Naive B cell (primary cell): ENCODE measurements at regions not wholly inside any gene's neighbourhood (a gene's known extent, or its start where the extent isn't known, plus 50 kb on each side); places are given as distances from the start of the nearest gene placed in this dataset.

Source experiments
- ATAC-seq, 2 donors: fragments of 150-1000 bp; cut with Tn5 transposase; 2 replicates each; pipeline ENCODE4 v1.10.0; 2021; ENCODE audit warnings: low read depth in 2 of 2, mild to moderate bottlenecking in 2 of 2, moderate library complexity in 2 of 2
- DNase-seq: peaks from one replicate; pipeline ENCODE4 v3.0.0; 2022
- H3K27ac Mint-ChIP-seq, 6 donors: one replicate each; pipeline ENCODE4 v1.8.0; 2020 to 2022; ENCODE audit warnings: mild to moderate bottlenecking in 6 of 6, mixed read lengths in 6 of 6, moderate library complexity in 5 of 6, inconsistent platforms in 2 of 6
- H3K27me3 Mint-ChIP-seq, 3 donors: one replicate each; pipeline ENCODE4 v1.8.0; 2021 to 2022; ENCODE audit warnings: mixed read lengths in 3 of 3, mild to moderate bottlenecking in 1 of 3
- H3K36me3 Mint-ChIP-seq, 2 donors: one replicate each; pipeline ENCODE4 v1.8.0; 2020 to 2022; ENCODE audit warnings: mixed read lengths in 2 of 2, inconsistent platforms in 1 of 2, mild to moderate bottlenecking in 1 of 2
- H3K4me1 Mint-ChIP-seq, 3 donors: one replicate each; pipeline ENCODE4 v1.8.0; 2020 to 2022; ENCODE audit warnings: mixed read lengths in 3 of 3, inconsistent platforms in 1 of 3, mild to moderate bottlenecking in 1 of 3, moderate library complexity in 1 of 3
- H3K4me3 Mint-ChIP-seq, 8 donors: one replicate each; pipeline ENCODE4 v1.8.0; 2020 to 2022; ENCODE audit warnings: mild to moderate bottlenecking in 8 of 8, mixed read lengths in 8 of 8, moderate library complexity in 8 of 8, inconsistent platforms in 2 of 8
- H3K9me3 Mint-ChIP-seq, 7 donors: one replicate each; pipeline ENCODE4 v1.8.0; 2020 to 2022; ENCODE audit warnings: mixed read lengths in 7 of 7, mild to moderate bottlenecking in 5 of 7, inconsistent platforms in 2 of 7, moderate library complexity in 1 of 7

DNA sequence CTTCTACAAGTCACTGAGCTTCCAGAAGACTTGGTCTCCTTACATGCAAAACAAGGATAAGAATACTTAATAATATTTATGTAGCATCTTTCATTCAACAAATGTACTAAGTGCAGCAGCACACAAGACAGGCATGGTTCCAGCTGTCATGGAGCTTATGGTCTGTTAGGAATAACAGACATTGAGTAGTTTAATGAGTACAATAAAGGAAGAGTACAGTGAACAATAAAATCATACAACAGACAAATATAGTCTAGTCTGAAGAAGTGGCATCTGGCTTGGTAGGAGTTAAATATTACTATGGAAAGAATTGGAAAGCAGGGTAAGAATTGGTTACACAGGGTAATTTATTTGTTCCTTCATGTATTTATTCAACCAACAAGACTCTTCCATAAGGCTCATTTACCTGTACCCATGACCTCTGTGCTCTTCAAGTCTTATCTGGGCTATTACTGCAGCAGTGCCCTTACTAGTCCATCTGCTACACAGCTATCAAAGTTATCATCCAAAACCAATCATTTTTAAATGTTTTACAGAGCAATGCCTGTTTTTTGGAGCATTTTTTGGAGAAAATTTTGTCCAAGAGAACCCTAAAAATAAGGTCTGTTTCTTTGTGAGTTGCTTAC lies 101.1 kb upstream of the RPL34 start:
- ATAC-seq (no peak), DNase-seq (no peak)
- Mint-ChIP-seq H3K36me3 (no peaks in the 10 kb centered on the region), H3K27me3 (no peaks in the 10 kb centered on the region), H3K4me1 (peaks cover 0 to 4% (median 0%) of the 10 kb centered on the region in 3 donors), H3K4me3 (no peak overlapping the region), H3K9me3 (peaks cover 0 to 2% (median 0%) of the 10 kb centered on the region in 7 donors), H3K27ac (no peak overlapping the region)

DNA sequence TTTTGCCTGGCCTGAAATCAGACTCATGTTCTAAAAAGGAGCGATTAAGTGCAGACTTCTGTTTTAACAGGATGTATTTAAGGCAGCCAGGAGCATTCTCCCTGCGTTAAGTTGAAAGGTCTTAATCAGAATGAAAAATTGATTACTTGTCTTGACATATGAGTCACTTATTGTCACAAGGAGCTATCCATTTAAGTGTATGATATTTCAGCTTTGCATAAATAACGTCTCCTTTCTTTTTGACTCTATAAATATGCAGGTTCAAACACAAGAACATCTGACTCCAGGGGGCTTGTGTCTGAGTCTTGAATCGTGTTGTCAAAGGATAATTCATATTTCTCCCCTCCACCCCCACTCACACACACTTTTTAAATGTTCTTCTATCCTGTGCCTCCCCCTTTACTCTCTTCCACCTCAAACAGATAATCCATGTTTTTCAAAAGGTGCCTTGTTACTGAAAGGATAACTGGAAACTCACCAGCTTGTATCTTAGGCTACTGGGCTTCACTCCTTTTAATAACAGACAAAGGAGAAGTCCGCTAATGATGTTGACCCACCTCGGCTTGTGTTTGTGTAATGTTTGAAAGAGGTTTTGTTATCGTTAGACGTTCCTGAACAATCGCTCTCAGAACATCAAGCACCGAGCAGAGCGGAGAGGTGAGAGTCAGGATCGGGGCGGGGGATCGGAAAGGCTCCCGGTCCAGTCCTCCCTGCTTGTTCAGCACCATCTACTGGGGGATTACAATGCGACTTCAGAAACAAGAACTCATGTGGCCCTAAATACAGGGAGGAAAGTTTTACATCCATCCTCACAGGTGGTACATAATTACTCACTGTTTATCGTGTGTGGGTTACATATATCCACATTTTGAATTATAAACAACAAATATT lies 107.5 kb upstream of the RPL34 start:
- DNase-seq: no peak
- ATAC-seq: no peak
- H3K9me3 Mint-ChIP-seq: peaks cover 0 to 7% (median 2%) of the 10 kb centered on the region in 7 donors
- no peak overlapping the region for H3K27ac Mint-ChIP-seq
- peaks cover 0 to 10% (median 0%) of the 10 kb centered on the region in 3 donors for H3K4me1 Mint-ChIP-seq
- no peaks in the 10 kb centered on the region for H3K36me3 Mint-ChIP-seq
- peak overlapping the region in 4 of 8 donors; percentile 16 to 64 (median 53) for H3K4me3 Mint-ChIP-seq
- peaks cover 0 to 14% (median 0%) of the 10 kb centered on the region in 3 donors for H3K27me3 Mint-ChIP-seq

DNA sequence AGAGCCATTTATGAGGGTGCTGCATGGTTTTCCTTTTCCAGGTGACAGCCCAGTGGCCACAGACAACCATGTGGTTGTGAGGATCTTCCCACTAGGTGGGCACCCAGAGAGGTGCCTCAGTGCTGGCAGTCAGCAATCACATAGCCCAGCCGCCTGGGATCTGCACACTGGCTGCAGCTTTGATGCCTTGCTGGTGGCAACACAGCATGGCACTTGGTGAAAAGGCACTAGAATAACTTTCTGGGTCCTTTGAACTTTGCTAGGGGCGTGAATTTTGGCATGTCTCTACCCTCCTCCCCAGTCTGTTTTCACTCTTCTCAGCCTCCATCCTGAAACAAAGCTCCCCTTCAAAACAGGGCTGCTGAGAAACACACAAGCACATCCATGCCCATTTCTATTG lies 108.8 kb upstream of the RPL34 start:
- Mint-ChIP-seq H3K9me3 (peaks cover 0 to 14% (median 7%) of the 10 kb centered on the region in 7 donors), H3K4me1 (peaks cover 0 to 10% (median 0%) of the 10 kb centered on the region in 3 donors), H3K36me3 (no peaks in the 10 kb centered on the region), H3K4me3 (peak overlapping the region in 1 of 8 donors; percentile 6), H3K27me3 (peaks cover 0 to 14% (median 0%) of the 10 kb centered on the region in 3 donors), H3K27ac (peak overlapping the region in 1 of 6 donors; percentile 66)
- DNase-seq (no peak), ATAC-seq (no peak)

DNA sequence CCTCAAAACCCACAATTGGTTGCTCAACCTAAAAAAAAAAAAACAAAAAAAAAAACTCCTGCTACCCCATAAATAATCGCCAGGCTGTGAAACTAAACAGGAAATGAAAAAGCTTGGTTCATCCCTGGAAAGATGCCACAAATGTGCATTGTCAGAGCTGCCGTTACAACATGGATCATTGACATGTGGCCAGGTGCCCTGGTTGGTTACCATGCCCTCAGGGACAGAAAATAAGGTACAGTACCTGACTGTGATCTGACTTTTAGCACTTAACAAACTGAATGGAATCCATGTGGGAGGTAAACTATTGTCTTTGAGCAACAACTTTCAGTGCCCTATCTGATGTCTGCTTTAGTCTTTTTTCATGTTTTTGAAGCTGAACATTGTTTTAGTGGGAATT lies 118.0 kb upstream of the RPL34 start:
- H3K9me3 Mint-ChIP-seq: peaks cover 2 to 27% (median 12%) of the 10 kb centered on the region in 7 donors
- no peak overlapping the region for H3K27ac Mint-ChIP-seq
- H3K27me3 Mint-ChIP-seq: peaks cover 0 to 5% (median 0%) of the 10 kb centered on the region in 3 donors
- H3K4me1 Mint-ChIP-seq: peaks cover 4 to 11% (median 10%) of the 10 kb centered on the region in 3 donors
- ATAC-seq (no peak), DNase-seq (no peak)
- no peaks in the 10 kb centered on the region for H3K36me3 Mint-ChIP-seq
- no peak overlapping the region for H3K4me3 Mint-ChIP-seq

DNA sequence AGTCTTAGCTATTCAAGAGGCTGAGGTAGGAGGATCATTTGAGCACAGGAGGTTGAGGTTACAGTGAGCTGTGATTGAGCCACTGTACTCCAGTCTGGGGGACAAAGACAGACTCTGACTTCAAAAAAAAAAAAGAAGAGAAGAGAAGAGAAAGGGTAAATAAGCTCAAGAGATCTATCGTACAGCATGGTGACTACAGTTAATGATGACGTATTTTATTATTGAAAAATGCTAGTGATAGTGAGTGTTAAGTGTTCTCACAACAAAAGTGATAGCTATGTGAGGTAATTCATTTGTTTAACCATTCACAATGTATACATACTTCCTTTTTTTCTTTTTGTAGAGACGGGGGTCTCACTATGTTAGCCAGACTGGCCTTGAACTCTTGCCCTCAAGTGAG lies 121.5 kb upstream of the RPL34 start:
- Mint-ChIP-seq H3K9me3 (peaks cover 4 to 49% (median 23%) of the 10 kb centered on the region in 7 donors), H3K27ac (no peak overlapping the region), H3K4me3 (no peak overlapping the region), H3K27me3 (peaks cover 0 to 5% (median 0%) of the 10 kb centered on the region in 3 donors), H3K4me1 (peaks cover 4 to 13% (median 11%) of the 10 kb centered on the region in 3 donors), H3K36me3 (peaks cover 0 to 9% of the 10 kb centered on the region in 2 donors)
- ATAC-seq (no peak), DNase-seq (no peak)

DNA sequence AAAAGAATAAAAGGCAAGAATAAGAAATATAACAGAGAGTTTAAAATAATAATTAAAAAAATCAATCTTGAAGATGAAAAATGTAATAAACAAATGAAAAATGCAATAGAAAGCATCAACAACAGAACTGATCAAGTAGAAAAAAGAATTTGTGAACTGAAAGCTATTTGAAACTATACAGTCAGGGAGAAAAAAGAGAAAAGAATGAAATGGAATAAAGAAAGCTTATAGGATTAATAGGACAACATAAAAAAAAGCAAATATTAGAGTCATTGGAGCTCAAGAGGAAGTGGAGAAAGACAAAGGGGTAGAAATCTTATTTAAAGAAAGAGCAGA lies 126.8 kb upstream of the RPL34 start:
- peaks cover 4 to 13% (median 10%) of the 10 kb centered on the region in 3 donors for H3K4me1 Mint-ChIP-seq
- no peak for DNase-seq
- peaks cover 0 to 16% of the 10 kb centered on the region in 2 donors for H3K36me3 Mint-ChIP-seq
- peaks cover 0 to 12% (median 0%) of the 10 kb centered on the region in 3 donors for H3K27me3 Mint-ChIP-seq
- peaks cover 13 to 80% (median 38%) of the 10 kb centered on the region in 7 donors for H3K9me3 Mint-ChIP-seq
- no peak for ATAC-seq
- H3K27ac Mint-ChIP-seq: peak overlapping the region in 2 of 6 donors; percentile 13 to 34
- H3K4me3 Mint-ChIP-seq: no peak overlapping the region

DNA sequence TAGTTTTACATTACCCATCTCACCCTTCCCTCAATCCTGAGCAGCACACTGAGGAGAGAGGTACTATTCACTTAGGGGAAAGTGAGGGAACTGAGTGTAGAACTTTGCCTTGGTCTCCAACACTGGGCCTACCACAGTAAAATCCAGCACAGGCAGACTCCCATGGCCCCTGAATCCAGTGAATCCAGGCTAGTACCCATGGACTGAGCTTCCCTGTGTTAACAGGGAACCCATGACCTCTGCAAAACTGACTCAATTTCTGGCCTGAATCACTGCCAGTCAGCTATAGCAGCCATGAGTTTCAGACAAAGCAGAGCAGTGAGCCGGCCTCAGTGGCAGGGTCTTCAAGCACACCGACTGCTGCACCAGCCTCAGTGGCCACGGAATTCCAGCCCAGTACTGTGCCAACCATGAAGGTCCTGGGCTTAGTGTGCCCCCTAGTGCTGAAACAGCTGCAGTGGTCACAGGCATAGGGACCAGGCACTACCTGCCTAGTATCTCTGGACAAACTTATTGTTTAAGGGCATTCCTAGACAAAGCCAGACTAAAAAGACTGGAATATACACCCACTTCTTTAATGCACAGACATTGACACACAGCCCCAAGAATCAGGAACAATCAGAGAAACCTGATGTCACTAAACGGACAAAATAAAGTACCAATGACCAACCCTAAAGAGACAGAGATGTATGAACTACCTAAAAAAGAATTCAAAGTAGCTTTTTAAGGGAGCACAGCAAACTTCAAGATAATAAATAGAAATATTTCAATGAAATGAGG lies 127.4 kb upstream of the RPL34 start:
- Mint-ChIP-seq H3K4me3 (no peak overlapping the region), H3K27me3 (peaks cover 0 to 12% (median 0%) of the 10 kb centered on the region in 3 donors), H3K9me3 (peaks cover 13 to 75% (median 39%) of the 10 kb centered on the region in 7 donors), H3K4me1 (peaks cover 2 to 10% (median 5%) of the 10 kb centered on the region in 3 donors), H3K36me3 (peaks cover 0 to 16% of the 10 kb centered on the region in 2 donors), H3K27ac (no peak overlapping the region)
- ATAC-seq (no peak), DNase-seq (no peak)

DNA sequence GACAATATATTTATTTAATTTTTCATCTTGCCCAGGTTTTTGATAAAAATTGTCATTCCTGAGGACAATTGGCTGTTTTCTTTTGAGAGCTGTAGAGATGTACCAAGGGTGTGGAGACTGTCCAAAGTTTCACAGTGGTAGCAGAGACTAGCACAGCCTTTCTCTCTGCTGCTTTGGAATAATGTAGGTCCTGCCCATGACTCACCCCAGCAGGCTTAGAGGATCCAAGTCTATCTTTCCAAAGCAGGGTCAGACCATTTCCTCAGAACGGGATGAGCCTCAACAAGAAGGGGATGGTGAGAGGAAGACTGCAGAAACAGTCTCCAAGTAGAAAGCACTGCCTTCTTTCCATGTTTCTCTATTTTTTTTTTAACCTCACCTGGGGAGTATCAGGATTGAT lies 131.5 kb upstream of the RPL34 start:
- ATAC-seq: no peak
- H3K9me3 Mint-ChIP-seq: peaks cover 9 to 37% (median 21%) of the 10 kb centered on the region in 7 donors
- no peaks in the 10 kb centered on the region for H3K4me1 Mint-ChIP-seq
- DNase-seq: no peak
- no peak overlapping the region for H3K27ac Mint-ChIP-seq
- H3K36me3 Mint-ChIP-seq: peaks cover 0 to 7% of the 10 kb centered on the region in 2 donors
- H3K4me3 Mint-ChIP-seq: no peak overlapping the region
- peaks cover 0 to 12% (median 0%) of the 10 kb centered on the region in 3 donors for H3K27me3 Mint-ChIP-seq

DNA sequence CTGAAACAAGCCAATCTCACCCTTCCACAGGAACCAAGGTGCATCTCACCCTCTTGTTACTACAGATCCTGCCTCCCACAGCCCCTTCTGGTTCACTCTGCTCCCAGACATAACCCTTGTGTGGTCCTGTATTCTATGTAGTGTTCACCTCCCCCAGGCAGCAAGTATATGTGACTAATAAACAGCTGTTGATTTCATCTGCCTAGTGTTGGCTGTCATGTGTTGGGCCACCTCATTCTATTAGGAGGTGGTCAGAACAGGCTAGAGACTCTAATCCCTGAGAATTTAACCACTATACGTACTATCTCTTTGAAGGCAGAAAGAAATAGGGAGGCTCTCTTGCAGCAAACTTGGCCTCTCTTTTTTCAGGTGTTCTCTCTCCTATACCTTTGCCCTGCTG lies 134.3 kb upstream of the RPL34 start:
- Mint-ChIP-seq H3K36me3 (no peaks in the 10 kb centered on the region), H3K9me3 (peaks cover 0 to 9% (median 3%) of the 10 kb centered on the region in 7 donors), H3K4me1 (peaks cover 0 to 5% (median 0%) of the 10 kb centered on the region in 3 donors), H3K4me3 (no peak overlapping the region), H3K27me3 (peaks cover 0 to 8% (median 0%) of the 10 kb centered on the region in 3 donors), H3K27ac (peak overlapping the region in 1 of 6 donors; percentile 48)
- no peak for DNase-seq
- no peak for ATAC-seq

DNA sequence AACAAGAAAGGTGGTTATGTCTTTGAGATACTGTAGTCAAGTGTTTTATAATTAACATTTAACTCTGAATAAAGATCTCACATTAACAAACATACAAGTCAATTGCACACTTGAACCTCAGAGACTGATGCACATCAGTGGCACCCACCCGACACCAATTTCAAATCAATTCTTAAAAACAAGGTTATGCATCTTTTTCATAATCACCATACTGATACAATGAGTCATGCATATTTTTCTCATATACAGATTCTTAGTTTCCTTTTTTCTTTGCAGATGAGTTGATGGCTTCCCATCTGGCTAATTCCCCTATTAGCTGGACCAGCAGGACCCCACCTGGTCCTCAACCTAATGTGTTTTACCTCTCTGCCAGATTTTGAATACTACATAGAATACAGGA lies 136.2 kb upstream of the RPL34 start:
- Mint-ChIP-seq H3K36me3 (no peaks in the 10 kb centered on the region), H3K4me3 (no peak overlapping the region), H3K9me3 (peaks cover 0 to 3% (median 0%) of the 10 kb centered on the region in 7 donors), H3K4me1 (peaks cover 0 to 5% (median 0%) of the 10 kb centered on the region in 3 donors), H3K27ac (peak overlapping the region in 1 of 6 donors; percentile 9), H3K27me3 (peaks cover 0 to under 1% (median 0%) of the 10 kb centered on the region in 3 donors)
- no peak for ATAC-seq
- no peak for DNase-seq

DNA sequence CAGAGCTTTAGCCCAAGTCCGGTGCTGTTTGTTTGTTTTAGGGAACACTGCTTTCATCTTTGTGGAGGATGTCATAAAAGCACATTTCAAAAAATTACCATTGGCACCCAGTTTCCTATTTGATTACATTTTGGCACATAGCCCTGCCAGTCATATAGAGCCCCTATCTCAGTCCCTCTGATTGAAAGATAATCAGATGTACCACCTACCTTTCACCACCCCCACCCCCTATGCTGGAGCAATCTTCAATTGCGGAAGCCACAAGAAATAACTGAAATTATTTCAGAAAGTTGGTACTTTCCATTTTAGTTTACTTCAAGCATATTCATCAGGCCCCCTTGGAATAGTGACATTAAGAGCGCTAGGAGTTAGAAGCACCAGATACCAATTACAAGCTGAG lies 136.7 kb upstream of the RPL34 start:
- Mint-ChIP-seq H3K27ac (no peak overlapping the region), H3K4me1 (peaks cover 0 to 5% (median 0%) of the 10 kb centered on the region in 3 donors), H3K9me3 (peaks cover 0 to 3% (median 0%) of the 10 kb centered on the region in 7 donors), H3K36me3 (no peaks in the 10 kb centered on the region), H3K27me3 (no peaks in the 10 kb centered on the region), H3K4me3 (no peak overlapping the region)
- ATAC-seq (no peak), DNase-seq (no peak)

DNA sequence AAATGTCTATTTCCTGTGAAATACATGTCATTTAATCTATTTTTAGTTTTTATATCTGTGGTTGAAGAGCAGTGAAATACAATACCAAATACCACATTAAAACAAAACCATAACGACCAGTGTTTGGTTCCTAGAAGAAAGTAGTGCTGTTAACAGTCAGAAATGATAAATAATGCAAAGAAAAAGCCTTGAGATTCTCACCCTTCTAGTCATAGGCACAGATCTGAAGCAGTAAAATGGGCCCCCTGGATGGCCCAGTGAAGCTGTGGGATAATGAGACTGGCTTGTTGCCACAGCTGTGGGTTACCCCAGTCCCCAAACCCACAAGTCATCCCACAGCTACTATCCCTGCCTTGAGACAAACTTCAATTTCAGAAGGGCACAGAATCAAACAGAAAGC lies 137.3 kb upstream of the RPL34 start:
- Mint-ChIP-seq H3K27me3 (no peaks in the 10 kb centered on the region), H3K36me3 (no peaks in the 10 kb centered on the region), H3K4me3 (no peak overlapping the region), H3K4me1 (peaks cover 0 to 5% (median 0%) of the 10 kb centered on the region in 3 donors), H3K9me3 (no peaks in the 10 kb centered on the region), H3K27ac (no peak overlapping the region)
- DNase-seq (no peak), ATAC-seq (no peak)

DNA sequence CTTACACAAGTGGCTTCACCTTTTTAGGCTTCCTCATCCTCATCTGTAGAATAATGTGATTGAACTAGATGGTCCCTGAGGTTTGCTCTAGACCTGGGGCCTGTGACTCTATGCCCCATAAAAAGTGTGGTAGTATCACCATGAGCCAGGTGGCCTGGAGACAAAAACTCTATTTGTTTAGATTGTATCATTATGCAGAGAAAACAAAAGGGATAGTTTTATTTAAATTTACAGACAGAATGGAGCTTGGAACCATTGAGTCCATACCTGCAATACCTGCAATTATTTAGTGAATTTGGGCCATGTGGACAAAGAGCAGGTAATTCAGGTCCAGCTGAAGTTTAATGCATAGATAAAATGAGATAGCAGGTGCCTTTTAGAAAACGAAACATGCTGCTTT lies 139.5 kb upstream of the RPL34 start:
- H3K4me1 Mint-ChIP-seq: peaks cover 0 to 5% (median 0%) of the 10 kb centered on the region in 3 donors
- H3K27ac Mint-ChIP-seq: peak overlapping the region in 1 of 6 donors; percentile 31
- no peak for DNase-seq
- no peaks in the 10 kb centered on the region for H3K27me3 Mint-ChIP-seq
- H3K36me3 Mint-ChIP-seq: no peaks in the 10 kb centered on the region
- ATAC-seq: no peak
- H3K9me3 Mint-ChIP-seq: no peaks in the 10 kb centered on the region
- H3K4me3 Mint-ChIP-seq: no peak overlapping the region
